A549 (cell line): ENCODE measurements at regions not wholly inside any gene's neighbourhood (a gene's known extent, or its start where the extent isn't known, plus 50 kb on each side); places are given as distances from the start of the nearest gene placed in this dataset.

Experiments used
- ATAC-seq, 2 experiments: fragments of 200-7000 bp in 1 of 2; fragments of >200 bp in 1 of 2; cut with Nextera tagmentation in 1 of 2; cut with Tn5 transposase in 1 of 2; 3 replicates each; pipeline versions ENCODE4 v1.8.0 to v1.9.1; 2018 to 2020; ENCODE audit warnings: mild to moderate bottlenecking in 1 of 2, moderate library complexity in 1 of 2
- CTCF ChIA-PET: fragments of 300-600 bp; sonication (Branson Sonifier 250); formaldehyde crosslinking; extraction: SDS; loops from one replicate; lab custom pipeline; 2021; ENCODE audit warnings: antibody characterized with exemption, inconsistent platforms; lab: Yijun Ruan, JAX
- POLR2A ChIA-PET: fragments of 350-600 bp; formaldehyde crosslinking; extraction: SDS; loops from one replicate; lab custom pipeline; 2021; ENCODE audit warnings: antibody characterized with exemption, inconsistent platforms; lab: Yijun Ruan, JAX
- DNase-seq, 2 experiments: peaks; one replicate each; pipeline versions ENCODE4 v3.0.0 to v3.0.0-alpha.2; 2011 to 2016; ENCODE audit warnings: low read depth in 1 of 2, low spot score in 1 of 2
- FAIRE-seq: peaks from 2 replicates; lab custom pipeline; 2011; peaks lifted over from hg19 to GRCh38; lab: Jason Lieb, UNC
- H3K27ac ChIP-seq, 2 experiments: fragments of >200 bp; sonication (Bioruptor Twin); formaldehyde crosslinking; 3 replicates each; pipeline ENCODE4 v1.5.1; 2016 to 2017
- H3K4me1 ChIP-seq: fragments of >200 bp; sonication (Bioruptor Twin); formaldehyde crosslinking; 3 replicates; pipeline ENCODE4 v1.6.1; 2016
- H3K4me2 ChIP-seq: fragments of >200 bp; sonication (Bioruptor Twin); formaldehyde crosslinking; 3 replicates; pipeline ENCODE4 v1.6.1; 2016
- H3K4me3 ChIP-seq: fragments of >200 bp; sonication (Bioruptor Twin); formaldehyde crosslinking; 3 replicates; pipeline ENCODE4 v1.5.1; 2016
- H3K9me3 ChIP-seq: fragments of >200 bp; sonication (Bioruptor Twin); formaldehyde crosslinking; 3 replicates; pipeline ENCODE4 v1.6.1; 2016
- BHLHE40 ChIP-seq: IDR thresholded peaks from 2 replicates; pipeline ENCODE4 v1.6.1; 2012; ENCODE audit warnings: low read depth, low read length, inconsistent platforms
- CEBPB ChIP-seq, 2 experiments: fragments of >200 bp in 1 of 2; sonication (Bioruptor Twin) in 1 of 2; formaldehyde crosslinking in 1 of 2; IDR thresholded peaks; 2 replicates each; pipeline ENCODE4 v1.6.1; 2012 to 2016
- HEYL ChIP-seq: fragments of 250-450 bp; sonication (Bioruptor Pico); IDR thresholded peaks from 2 replicates; pipeline ENCODE4 v1.8.0; 2021; ENCODE audit warnings: mild to moderate bottlenecking, moderate library complexity
- HOXB13 ChIP-seq: fragments of 250-450 bp; sonication (Bioruptor Pico); IDR thresholded peaks from 2 replicates; pipeline ENCODE4 v1.5.0; 2020; ENCODE audit warnings: low read depth, mild to moderate bottlenecking, moderate library complexity
- HOXB5 ChIP-seq: fragments of 250-450 bp; sonication (Bioruptor Pico); IDR thresholded peaks from 2 replicates; pipeline ENCODE4 v1.5.0; 2020; ENCODE audit warnings: mild to moderate bottlenecking, moderate library complexity
- JUN ChIP-seq, 2 experiments: fragments of >200 bp; sonication (Bioruptor Twin); formaldehyde crosslinking; IDR thresholded peaks; 2 replicates in 1 of 2; 3 replicates in 1 of 2; pipeline ENCODE4 v1.6.1; 2016 to 2017
- MAX ChIP-seq: IDR thresholded peaks from 2 replicates; pipeline ENCODE4 v1.6.1; 2012
- PBX3 ChIP-seq: IDR thresholded peaks from 2 replicates; pipeline ENCODE4 v1.6.1; 2012
- PHF8 ChIP-seq: fragments of 200-600 bp; sonication (generic); IDR thresholded peaks from 2 replicates; pipeline ENCODE4 v1.6.1; 2016; ENCODE audit warnings: low read depth, mild to moderate bottlenecking, antibody characterized with exemption, moderate library complexity, borderline replicate concordance
- POLR2AphosphoS2 ChIP-seq: conservative IDR thresholded peaks from 2 replicates; pipeline ENCODE4 v1.6.1; 2012; ENCODE audit warnings: low read length, improper control_type of control experiment, inconsistent platforms
- REST ChIP-seq: fragments of 200-600 bp; sonication (generic); IDR thresholded peaks from 2 replicates; pipeline ENCODE4 v1.6.1; 2016; ENCODE audit warnings: antibody characterized with exemption, mild to moderate bottlenecking, moderate library complexity
- SMC3 ChIP-seq: fragments of >200 bp; sonication (Bioruptor Twin); formaldehyde crosslinking; IDR thresholded peaks from 3 replicates; pipeline ENCODE4 v1.6.1; 2018; ENCODE audit warnings: inconsistent platforms
- TP53 ChIP-seq: fragments of 250-450 bp; sonication (Bioruptor Pico); IDR thresholded peaks from 2 replicates; pipeline ENCODE4 v1.5.0; 2021; ENCODE audit warnings: mild to moderate bottlenecking, moderate library complexity
- ZFP36 ChIP-seq: fragments of 450-650 bp; IDR thresholded peaks from 2 replicates; pipeline ENCODE4 v1.6.1; 2014; ENCODE audit warnings: borderline replicate concordance; ENCODE audit not compliant: partially characterized antibody
- ZSCAN20 ChIP-seq: fragments of 250-450 bp; sonication (Bioruptor Pico); IDR thresholded peaks from 2 replicates; pipeline ENCODE4 v1.8.0; 2022; ENCODE audit warnings: mild to moderate bottlenecking, moderate library complexity
- WGBS: methylation state at CpG from one replicate; pipeline ENCODE4 v1.1.6; 2017; ENCODE audit errors: missing lambda C conversion rate; 5-methylcytosine and 5-hydroxymethylcytosine counted together

- WGBS, result 75% methylated on average over 5 of the region's 5 CpGs
Observed at GRCh38 chr12:16473610-16474326, 126.3 kb downstream of the MGST1 start.

GRCh38 chr12:16474801-16475200 lies 127.4 kb downstream of the MGST1 start:
- CTCF ChIA-PET, result no interaction called here
- Histone ChIP-seq H3K4me3 (no peak overlapping the region), H3K9me3 (no peaks in the 10 kb centered on the region), H3K27ac (no peak overlapping the region), H3K4me1 (no peaks in the 10 kb centered on the region), H3K4me2 (no peak overlapping the region)
- DNase-seq (no peak), ATAC-seq (no peak), FAIRE-seq (no peak)
- no peak for TF ChIP-seq HOXB5 (CRISPR knock-in tag)
- no peak for TF ChIP-seq ZFP36
- POLR2A ChIA-PET, result no interaction called here
- 53% methylated on average over 2 of the region's 2 CpGs for WGBS

More at GRCh38 chr12:16473610-16474326, 126.3 kb downstream of the MGST1 start:
- H3K4me2 ChIP-seq, result no peak overlapping the region
- no peak for FAIRE-seq
- H3K4me1 ChIP-seq, result no peaks in the 10 kb centered on the region
- ATAC-seq, result no peak
- no peak overlapping the region; a peak in 1 of 6 replicates for H3K27ac ChIP-seq
- H3K9me3 ChIP-seq, result no peaks in the 10 kb centered on the region
- TF ChIP-seq BHLHE40, result no peak
- TF ChIP-seq HOXB13, result no peak
- TF ChIP-seq PHF8, result no peak
- no peak for TF ChIP-seq HEYL (CRISPR knock-in tag)
- no peak for TF ChIP-seq ZSCAN20
- no peak for TF ChIP-seq CEBPB (IDR thresholded peaks at IDR 0.05)
- no peak for TF ChIP-seq REST
- no peak for TF ChIP-seq PBX3
- TF ChIP-seq HOXB5 (CRISPR knock-in tag), result no peak
- no peak for TF ChIP-seq POLR2AphosphoS2
- no peak for TF ChIP-seq JUN (IDR thresholded peaks at IDR 0.05)
- TF ChIP-seq, all 56 proteins: peak for 0
- no peak overlapping the region for H3K4me3 ChIP-seq
- ChIA-PET CTCF (no interaction called here), POLR2A (no interaction called here)
- DNase-seq, result no peak

GRCh38 chr12:16475521-16475920 lies 128.1 kb downstream of the MGST1 start:
- H3K4me2 ChIP-seq, result no peak overlapping the region
- 63% methylated on average over 1 of the region's 1 CpG for WGBS
- no peak for TF ChIP-seq SMC3
- TF ChIP-seq MAX, result no peak
- TF ChIP-seq TP53 (CRISPR knock-in tag), result no peak
- CTCF ChIA-PET, result no interaction called here
- H3K4me1 ChIP-seq, result no peaks in the 10 kb centered on the region
- no peak for ATAC-seq
- no peaks in the 10 kb centered on the region for H3K9me3 ChIP-seq
- FAIRE-seq, result no peak
- no peak overlapping the region for H3K4me3 ChIP-seq
- DNase-seq, result no peak
- H3K27ac ChIP-seq, result no peak overlapping the region
- POLR2A ChIA-PET, result no interaction called here
